ENCODE measurements at regions not wholly inside any gene's neighbourhood (a gene's known extent, or its start where the extent isn't known, plus 50 kb on each side); places are given as distances from the start of the nearest gene placed in this dataset.

DNA sequence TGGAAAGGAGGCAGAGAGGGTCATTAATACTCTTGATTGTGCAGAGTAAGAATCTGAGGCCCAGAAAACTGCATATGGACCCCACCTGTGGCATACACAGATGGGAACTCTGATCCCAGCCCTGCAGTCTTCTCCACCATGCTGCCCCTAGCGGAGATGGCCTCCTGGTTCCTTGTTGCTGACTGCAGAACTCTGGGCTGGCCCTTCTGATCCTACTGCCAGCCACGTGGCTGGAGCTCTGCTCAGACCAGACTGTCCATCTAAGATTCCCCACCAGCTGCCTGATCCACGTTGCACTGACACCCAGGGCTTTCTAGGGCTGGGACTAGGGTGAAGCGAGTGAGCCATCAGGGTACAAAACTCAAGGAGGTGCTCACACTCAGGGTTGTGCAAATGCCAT lies 245.7 kb upstream of the NR4A3 start:
- H3K4me1 Mint-ChIP-seq, result no peaks in the 10 kb centered on the region
- H3K4me3 Mint-ChIP-seq, result no peak overlapping the region
- TF ChIP-seq, protein P1, sequence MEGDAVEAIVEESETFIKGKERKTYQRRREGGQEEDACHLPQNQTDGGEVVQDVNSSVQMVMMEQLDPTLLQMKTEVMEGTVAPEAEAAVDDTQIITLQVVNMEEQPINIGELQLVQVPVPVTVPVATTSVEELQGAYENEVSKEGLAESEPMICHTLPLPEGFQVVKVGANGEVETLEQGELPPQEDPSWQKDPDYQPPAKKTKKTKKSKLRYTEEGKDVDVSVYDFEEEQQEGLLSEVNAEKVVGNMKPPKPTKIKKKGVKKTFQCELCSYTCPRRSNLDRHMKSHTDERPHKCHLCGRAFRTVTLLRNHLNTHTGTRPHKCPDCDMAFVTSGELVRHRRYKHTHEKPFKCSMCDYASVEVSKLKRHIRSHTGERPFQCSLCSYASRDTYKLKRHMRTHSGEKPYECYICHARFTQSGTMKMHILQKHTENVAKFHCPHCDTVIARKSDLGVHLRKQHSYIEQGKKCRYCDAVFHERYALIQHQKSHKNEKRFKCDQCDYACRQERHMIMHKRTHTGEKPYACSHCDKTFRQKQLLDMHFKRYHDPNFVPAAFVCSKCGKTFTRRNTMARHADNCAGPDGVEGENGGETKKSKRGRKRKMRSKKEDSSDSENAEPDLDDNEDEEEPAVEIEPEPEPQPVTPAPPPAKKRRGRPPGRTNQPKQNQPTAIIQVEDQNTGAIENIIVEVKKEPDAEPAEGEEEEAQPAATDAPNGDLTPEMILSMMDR (IDR thresholded peaks at IDR 0.05; ENCODE audit: unreplicated experiment), result no peak
- no peak for DNase-seq (ENCODE audit: low spot score in 2 of 2, unreplicated experiment in 2 of 2)
- no peaks in the 10 kb centered on the region for H3K36me3 Mint-ChIP-seq
- peaks cover 6% of the 10 kb centered on the region for H3K9me3 Mint-ChIP-seq
- peaks cover 1% of the 10 kb centered on the region for H3K27me3 Mint-ChIP-seq (ENCODE audit: low read depth)
- H3K27ac Mint-ChIP-seq, result no peak overlapping the region

DNA sequence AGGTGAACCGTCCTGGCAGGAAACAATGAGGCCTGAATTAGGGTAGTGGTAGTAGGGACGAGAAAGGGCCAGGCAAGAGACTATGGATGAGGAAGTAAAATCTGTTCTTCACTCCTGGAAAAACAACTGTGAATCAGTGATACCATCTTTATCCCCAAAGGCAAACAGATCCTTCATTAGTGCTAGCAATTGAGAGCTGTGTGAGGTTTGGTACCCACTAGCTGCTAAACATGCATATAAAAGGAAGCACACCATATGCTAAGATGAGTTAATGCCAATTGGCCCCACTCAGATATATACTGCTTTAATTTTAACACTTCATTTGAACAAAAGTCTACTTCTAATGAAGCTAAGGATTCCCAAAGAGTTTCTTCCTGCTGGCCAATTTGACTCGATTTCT lies 244.8 kb upstream of the NR4A3 start:
- H3K9me3 Mint-ChIP-seq, result peaks cover 6% of the 10 kb centered on the region
- H3K27me3 Mint-ChIP-seq (ENCODE audit: low read depth), result peaks cover 1% of the 10 kb centered on the region
- no peaks in the 10 kb centered on the region for H3K36me3 Mint-ChIP-seq
- H3K4me1 Mint-ChIP-seq, result no peaks in the 10 kb centered on the region
- DNase-seq (ENCODE audit: low spot score in 2 of 2, unreplicated experiment in 2 of 2), result no peak
- no peak overlapping the region for H3K27ac Mint-ChIP-seq
- no peak overlapping the region for H3K4me3 Mint-ChIP-seq
- TF ChIP-seq, protein P1 (IDR thresholded peaks at IDR 0.05; ENCODE audit: unreplicated experiment), result no peak

DNA sequence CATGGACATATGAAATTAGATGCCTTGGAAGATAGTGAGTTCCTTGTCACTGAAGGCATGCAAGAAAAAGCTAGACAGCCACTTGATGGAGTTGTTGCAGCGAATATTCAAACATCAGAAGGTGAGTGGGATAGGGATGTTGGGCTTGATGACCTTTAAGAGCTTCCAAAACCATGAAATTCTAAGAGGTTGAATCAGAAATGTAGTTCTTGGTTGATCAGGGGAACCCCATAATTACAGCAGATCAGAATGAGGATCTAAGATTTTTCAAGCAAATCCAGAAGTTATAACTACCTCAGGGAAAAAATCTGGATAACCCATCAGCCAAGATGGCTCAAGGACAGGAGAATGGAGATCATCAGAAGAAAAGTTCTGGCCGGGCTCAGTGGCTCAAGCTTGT lies 244.3 kb upstream of the NR4A3 start:
- Mint-ChIP-seq H3K27me3 (ENCODE audit: low read depth) (no peaks in the 10 kb centered on the region), H3K27ac (no peak overlapping the region)
- TF ChIP-seq, protein P1 (IDR thresholded peaks at IDR 0.05; ENCODE audit: unreplicated experiment), result no peak

DNA sequence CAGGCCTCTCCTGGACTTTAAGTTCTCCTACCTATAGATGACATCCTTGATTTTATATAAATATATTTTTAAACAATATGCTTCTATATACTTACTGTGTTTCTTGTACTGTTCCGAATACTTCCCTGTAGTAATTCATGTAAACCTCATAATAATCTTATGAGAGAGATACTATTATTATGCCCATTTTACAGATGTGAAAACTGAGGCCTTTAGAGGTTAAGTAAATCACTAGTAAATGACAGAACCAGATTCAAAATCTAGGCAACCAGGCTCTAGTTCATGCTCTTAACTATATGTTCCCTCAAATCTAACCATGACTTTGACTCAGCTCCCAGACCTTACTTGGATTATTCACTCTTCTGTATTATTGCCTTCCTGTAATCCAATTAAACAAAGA lies 243.0 kb upstream of the NR4A3 start:
- Mint-ChIP-seq H3K4me3 (no peak overlapping the region), H3K27me3 (ENCODE audit: low read depth) (no peaks in the 10 kb centered on the region), H3K36me3 (no peaks in the 10 kb centered on the region), H3K4me1 (no peaks in the 10 kb centered on the region), H3K27ac (no peak overlapping the region), H3K9me3 (peaks cover 9% of the 10 kb centered on the region)
- DNase-seq (ENCODE audit: low spot score in 2 of 2, unreplicated experiment in 2 of 2), result no peak
- TF ChIP-seq, protein P1 (IDR thresholded peaks at IDR 0.05; ENCODE audit: unreplicated experiment), result no peak

More for the DNA sequence above, 244.3 kb upstream of the NR4A3 start:
- Mint-ChIP-seq H3K36me3 (no peaks in the 10 kb centered on the region), H3K9me3 (peaks cover 6% of the 10 kb centered on the region), H3K4me1 (no peaks in the 10 kb centered on the region), H3K4me3 (no peak overlapping the region)
- no peak for DNase-seq (ENCODE audit: low spot score in 2 of 2, unreplicated experiment in 2 of 2)

DNA sequence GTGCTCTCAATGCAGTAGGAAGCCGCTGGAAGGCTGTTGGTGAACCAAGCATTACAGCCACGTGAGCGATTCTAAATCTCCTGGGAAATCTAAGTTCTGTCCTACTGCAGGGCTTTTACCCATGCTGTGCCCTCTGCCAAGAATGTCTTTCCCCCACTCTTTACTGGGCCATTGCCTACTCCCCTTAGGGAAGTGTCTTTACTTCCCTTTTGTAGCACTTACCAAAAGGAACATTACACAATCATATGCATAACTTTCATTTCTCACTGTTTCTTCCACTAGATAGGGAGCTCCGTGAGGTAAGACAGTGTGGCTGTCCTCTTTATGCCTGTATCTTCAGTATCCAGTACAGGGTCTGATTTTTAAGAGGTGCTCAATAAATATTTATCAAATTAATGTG lies 241.7 kb upstream of the NR4A3 start:
- Mint-ChIP-seq H3K27me3 (ENCODE audit: low read depth) (no peaks in the 10 kb centered on the region), H3K4me1 (no peaks in the 10 kb centered on the region), H3K36me3 (no peaks in the 10 kb centered on the region), H3K4me3 (no peak overlapping the region), H3K9me3 (peaks cover 11% of the 10 kb centered on the region), H3K27ac (no peak overlapping the region)
- DNase-seq (ENCODE audit: low spot score in 2 of 2, unreplicated experiment in 2 of 2), result no peak
- TF ChIP-seq, protein P1 (IDR thresholded peaks at IDR 0.05; ENCODE audit: unreplicated experiment), result no peak

DNA sequence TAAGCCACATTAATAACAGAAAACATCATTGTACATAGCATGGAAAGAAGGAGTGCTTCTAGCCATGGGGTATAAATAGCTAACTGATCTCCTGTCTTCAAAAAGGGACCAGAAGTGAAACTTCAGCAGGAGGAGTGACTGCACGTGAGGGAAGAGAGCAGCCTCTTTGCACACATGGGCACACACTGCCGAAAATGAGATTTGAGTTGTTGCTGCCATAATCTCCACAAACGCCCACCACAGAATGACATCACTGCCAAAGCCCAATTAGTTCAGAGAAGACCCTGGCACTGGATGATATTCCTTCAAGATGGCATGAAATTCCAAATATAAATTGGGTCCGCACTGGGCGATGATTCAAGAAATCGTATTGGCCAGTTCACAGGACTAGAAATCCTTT lies 238.9 kb upstream of the NR4A3 start:
- Mint-ChIP-seq H3K27ac (no peak overlapping the region), H3K9me3 (peaks cover 11% of the 10 kb centered on the region), H3K27me3 (ENCODE audit: low read depth) (no peaks in the 10 kb centered on the region), H3K4me3 (no peak overlapping the region), H3K4me1 (no peaks in the 10 kb centered on the region), H3K36me3 (no peaks in the 10 kb centered on the region)
- no peak for DNase-seq (ENCODE audit: low spot score in 2 of 2, unreplicated experiment in 2 of 2)
- TF ChIP-seq, protein P1 (IDR thresholded peaks at IDR 0.05; ENCODE audit: unreplicated experiment), result no peak
